HUES48 (cell line): ENCODE measurements at regions not wholly inside any gene's neighbourhood (a gene's known extent, or its start where the extent isn't known, plus 50 kb on each side); places are given as distances from the start of the nearest gene placed in this dataset.

ENCODE experiments used
- H3K27ac ChIP-seq: one replicate; pipeline ENCODE4 v1.7.0; 2013; ENCODE audit warnings: low read depth, low read length, inconsistent platforms
- H3K27me3 ChIP-seq: 2 replicates; pipeline ENCODE4 v1.6.1; 2013; ENCODE audit warnings: mild to moderate bottlenecking, low read length; ENCODE audit not compliant: control insufficient read depth, insufficient read depth
- H3K36me3 ChIP-seq: 2 replicates; pipeline ENCODE4 v1.6.1; 2013; ENCODE audit warnings: low read length; ENCODE audit not compliant: control insufficient read depth, insufficient read depth
- H3K4me1 ChIP-seq: 2 replicates; pipeline ENCODE4 v1.6.1; 2013; ENCODE audit warnings: mild to moderate bottlenecking, low read length; ENCODE audit not compliant: control insufficient read depth, insufficient read depth
- H3K4me3 ChIP-seq: 2 replicates; pipeline ENCODE4 v1.5.1; 2013; ENCODE audit warnings: mild to moderate bottlenecking, low read depth, low read length
- H3K9ac ChIP-seq: 2 replicates; pipeline ENCODE4 v1.6.1; 2013; ENCODE audit warnings: mild to moderate bottlenecking, low read depth, low read length, moderate library complexity
- H3K9me3 ChIP-seq: 2 replicates; pipeline ENCODE4 v1.6.1; 2013; ENCODE audit warnings: low read length; ENCODE audit not compliant: control insufficient read depth, insufficient read depth

DNA sequence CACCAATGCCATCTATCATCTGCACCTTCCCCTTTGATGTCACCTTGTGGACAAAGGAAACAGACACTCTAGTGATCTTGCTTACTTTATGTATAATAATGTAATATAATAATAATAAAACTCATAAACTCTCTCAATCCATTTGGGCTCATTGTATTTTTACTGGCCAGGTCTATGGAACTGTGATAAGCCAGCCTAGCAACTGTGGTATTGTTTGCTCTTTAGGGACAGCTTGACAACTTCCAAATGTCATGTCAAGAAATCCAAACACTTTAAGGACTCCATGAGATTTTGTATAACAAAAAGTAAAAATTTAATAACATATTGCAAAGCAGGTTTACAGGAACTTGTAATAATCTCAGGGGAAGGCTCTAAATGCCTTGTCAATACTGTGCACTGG, 1163.4 kb upstream of the TMPRSS15 start:
- no peaks in the 10 kb centered on the region for H3K9me3 ChIP-seq
- no peak overlapping the region for H3K9ac ChIP-seq
- no peak overlapping the region for H3K27ac ChIP-seq
- H3K27me3 ChIP-seq: no peaks in the 10 kb centered on the region
- H3K4me1 ChIP-seq: no peaks in the 10 kb centered on the region
- H3K36me3 ChIP-seq: no peaks in the 10 kb centered on the region
- H3K4me3 ChIP-seq: no peak overlapping the region

DNA sequence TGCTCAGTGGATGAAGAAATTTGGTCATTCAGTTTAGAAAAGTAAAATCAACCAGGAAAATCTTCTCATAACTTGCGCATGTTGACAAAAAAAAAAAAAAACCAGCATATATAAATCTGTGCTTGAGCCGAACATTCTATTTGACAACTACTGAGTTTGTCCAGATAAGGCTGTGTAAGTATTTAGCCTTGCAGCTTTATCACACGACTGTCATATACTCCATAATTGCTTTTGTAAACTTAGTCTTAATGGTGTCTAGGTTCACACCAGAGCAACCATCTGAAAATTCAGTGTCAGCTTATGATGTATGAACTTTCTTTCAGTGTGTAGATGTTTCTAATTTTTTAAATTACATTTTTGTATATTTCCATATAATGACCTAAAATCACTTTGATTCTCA, 1173.8 kb upstream of the TMPRSS15 start:
- no peaks in the 10 kb centered on the region for H3K4me1 ChIP-seq
- H3K4me3 ChIP-seq: no peak overlapping the region
- no peaks in the 10 kb centered on the region for H3K27me3 ChIP-seq
- H3K9ac ChIP-seq: no peak overlapping the region
- H3K27ac ChIP-seq: no peak overlapping the region
- H3K36me3 ChIP-seq: no peaks in the 10 kb centered on the region
- no peaks in the 10 kb centered on the region for H3K9me3 ChIP-seq

DNA sequence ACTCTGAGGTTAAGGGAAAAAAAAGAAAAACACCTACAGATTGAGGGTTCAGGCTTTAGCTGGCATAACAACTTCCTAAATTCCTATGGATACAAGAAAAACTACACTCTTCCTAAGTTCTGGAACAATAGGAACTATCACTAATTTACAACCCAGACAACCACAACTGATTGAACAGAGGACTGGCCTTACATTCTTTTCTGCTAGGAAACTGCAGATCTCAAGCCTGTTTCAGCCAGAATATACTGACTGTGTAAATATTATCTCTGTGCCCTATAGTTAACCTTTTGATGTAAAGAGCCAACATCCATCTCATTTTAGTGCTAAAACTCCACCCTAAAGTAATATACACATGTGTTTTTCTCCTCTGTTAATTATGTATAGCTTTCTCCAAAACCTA, 1186.5 kb upstream of the TMPRSS15 start:
- Histone ChIP-seq H3K4me1 (no peaks in the 10 kb centered on the region), H3K9me3 (no peaks in the 10 kb centered on the region), H3K36me3 (no peaks in the 10 kb centered on the region), H3K27me3 (no peaks in the 10 kb centered on the region), H3K27ac (no peak overlapping the region), H3K9ac (no peak overlapping the region), H3K4me3 (no peak overlapping the region)

DNA sequence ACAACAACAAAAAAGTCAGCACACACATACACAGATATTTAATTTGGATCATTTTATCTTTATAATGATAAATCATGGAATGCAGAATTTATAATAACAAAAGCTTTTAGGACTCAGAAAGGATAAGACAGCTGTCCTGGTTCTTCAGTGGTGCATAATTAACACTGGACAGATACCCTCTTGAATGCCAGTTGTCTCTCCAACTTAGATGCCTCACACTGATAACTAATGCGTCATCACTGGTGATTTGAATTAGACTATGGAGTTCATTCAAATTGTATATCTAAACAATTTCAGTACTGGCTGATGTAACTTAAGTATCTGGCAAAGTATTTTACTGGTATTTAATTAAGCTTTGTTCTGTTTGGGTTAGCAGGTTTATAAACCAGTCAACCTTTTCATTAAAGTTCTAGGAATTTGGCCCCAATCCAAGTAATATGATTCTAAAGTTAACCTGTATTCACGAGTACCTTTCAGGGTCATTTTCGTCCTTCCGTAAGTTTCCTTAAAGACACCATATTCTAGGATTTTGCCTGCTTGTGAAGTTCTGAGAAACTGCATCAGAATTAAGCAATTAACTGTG, 1199.5 kb upstream of the TMPRSS15 start:
- Histone ChIP-seq H3K9ac (no peak overlapping the region), H3K27ac (no peak overlapping the region), H3K36me3 (no peaks in the 10 kb centered on the region), H3K4me1 (peaks cover 36% of the 10 kb centered on the region), H3K4me3 (no peak overlapping the region), H3K27me3 (no peaks in the 10 kb centered on the region), H3K9me3 (peaks cover 7% of the 10 kb centered on the region; the same call in 1 of the 2 replicates)

DNA sequence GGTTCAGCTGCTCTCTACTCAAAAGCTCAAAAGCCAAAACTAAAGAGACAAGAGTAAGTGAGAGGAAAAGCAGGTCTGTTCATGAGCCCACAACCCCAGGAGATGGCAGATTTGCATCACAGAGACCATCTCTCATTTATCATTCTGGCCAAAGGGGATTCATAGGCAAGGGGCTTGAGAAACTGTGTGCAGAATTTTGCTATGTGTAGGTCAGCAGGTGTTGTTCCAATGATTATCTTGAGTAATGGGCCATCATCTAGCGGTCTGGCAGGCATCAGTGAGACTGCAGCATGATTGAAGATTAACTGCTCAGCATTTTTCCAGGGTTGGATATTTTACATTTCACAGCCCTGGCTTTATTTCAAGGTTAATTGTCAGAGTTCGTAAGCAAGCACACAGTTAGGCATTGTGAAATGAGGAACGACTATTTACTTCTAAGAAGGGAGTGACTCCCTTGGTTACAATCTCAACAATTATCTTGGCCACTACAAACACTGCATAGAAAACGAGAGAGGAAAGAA, 1204.6 kb upstream of the TMPRSS15 start:
- H3K9me3 ChIP-seq: no peaks in the 10 kb centered on the region
- no peaks in the 10 kb centered on the region for H3K36me3 ChIP-seq
- H3K4me3 ChIP-seq: no peak overlapping the region
- H3K27me3 ChIP-seq: no peaks in the 10 kb centered on the region
- no peak overlapping the region for H3K9ac ChIP-seq
- peak overlapping the region; percentile 12 for H3K27ac ChIP-seq
- H3K4me1 ChIP-seq: peaks cover 46% of the 10 kb centered on the region

DNA sequence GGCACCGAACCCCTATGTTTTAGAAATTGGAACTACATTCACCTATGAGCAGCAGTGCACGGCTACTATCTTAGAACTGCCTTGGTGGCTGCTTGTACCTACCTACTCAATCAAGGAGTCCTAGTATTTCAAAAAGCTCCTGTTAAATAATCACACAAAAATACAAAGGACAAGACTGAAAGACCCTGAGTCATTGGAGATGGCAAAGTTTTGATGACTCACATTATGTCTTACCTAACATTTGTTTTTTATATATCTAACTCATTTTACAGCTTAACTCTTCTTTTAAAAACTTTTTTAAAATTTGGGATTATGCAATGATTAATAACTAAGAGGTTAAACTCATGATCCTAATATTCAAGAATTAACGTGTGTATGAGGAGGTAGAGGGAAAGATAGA, 1206.0 kb upstream of the TMPRSS15 start:
- Histone ChIP-seq H3K9ac (no peak overlapping the region), H3K4me3 (no peak overlapping the region), H3K36me3 (no peaks in the 10 kb centered on the region), H3K4me1 (peaks cover 39% of the 10 kb centered on the region), H3K27me3 (no peaks in the 10 kb centered on the region), H3K9me3 (no peaks in the 10 kb centered on the region), H3K27ac (no peak overlapping the region)

DNA sequence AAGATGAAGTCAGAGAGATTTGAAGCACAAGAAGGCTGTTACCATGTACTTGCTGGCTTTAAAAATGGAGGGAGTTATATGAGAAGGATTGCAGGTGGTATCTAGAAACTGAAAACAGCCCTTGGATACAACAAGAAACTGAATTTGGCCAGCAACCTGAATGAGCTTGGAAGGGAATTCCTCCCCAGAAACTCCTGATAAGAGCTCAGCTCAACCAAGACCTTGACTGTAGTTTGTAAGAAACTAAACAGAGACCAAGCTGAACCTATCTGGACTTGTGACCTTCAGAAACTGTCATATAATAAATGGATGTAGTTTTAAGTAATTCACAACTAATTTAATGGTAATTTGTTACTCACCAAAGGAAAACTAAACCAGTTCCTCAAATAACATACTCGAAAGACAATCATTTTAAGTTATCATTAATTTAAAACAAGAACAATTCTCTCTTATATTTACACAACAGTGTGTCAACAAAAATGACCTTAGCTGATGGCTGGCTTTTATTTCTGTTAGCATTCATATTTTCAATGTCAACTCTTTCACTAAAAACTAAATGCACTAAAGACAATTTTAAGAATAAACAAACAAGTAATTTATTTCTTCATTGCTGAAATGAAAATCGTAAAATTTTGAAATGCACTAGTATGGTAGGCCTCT, 1218.4 kb upstream of the TMPRSS15 start:
- Histone ChIP-seq H3K9me3 (no peaks in the 10 kb centered on the region), H3K27me3 (no peaks in the 10 kb centered on the region), H3K27ac (no peak overlapping the region), H3K36me3 (no peaks in the 10 kb centered on the region), H3K9ac (no peak overlapping the region), H3K4me1 (no peaks in the 10 kb centered on the region), H3K4me3 (no peak overlapping the region)

DNA sequence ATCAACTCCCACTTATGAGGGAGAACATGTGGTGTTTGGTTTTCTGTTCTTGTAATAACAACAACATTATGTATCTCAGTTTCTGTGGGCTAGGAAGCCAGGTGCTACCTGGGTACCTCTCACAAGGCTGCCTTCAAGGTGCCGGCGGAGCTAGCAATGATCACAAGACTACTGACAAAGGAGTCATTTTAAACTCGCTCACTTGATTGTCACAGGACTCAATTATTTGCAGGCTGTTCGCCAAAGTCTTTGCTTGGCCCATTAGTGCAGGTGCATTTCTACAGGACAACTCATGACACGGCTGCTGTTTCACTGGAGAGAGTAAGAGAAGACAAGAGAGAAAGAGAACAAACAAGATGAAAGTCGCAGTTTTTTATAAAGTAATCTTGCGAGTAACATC, 1237.4 kb upstream of the TMPRSS15 start:
- Histone ChIP-seq H3K4me1 (no peaks in the 10 kb centered on the region), H3K36me3 (no peaks in the 10 kb centered on the region), H3K9ac (no peak overlapping the region), H3K27ac (no peak overlapping the region), H3K27me3 (no peaks in the 10 kb centered on the region), H3K9me3 (no peaks in the 10 kb centered on the region), H3K4me3 (no peak overlapping the region)

DNA sequence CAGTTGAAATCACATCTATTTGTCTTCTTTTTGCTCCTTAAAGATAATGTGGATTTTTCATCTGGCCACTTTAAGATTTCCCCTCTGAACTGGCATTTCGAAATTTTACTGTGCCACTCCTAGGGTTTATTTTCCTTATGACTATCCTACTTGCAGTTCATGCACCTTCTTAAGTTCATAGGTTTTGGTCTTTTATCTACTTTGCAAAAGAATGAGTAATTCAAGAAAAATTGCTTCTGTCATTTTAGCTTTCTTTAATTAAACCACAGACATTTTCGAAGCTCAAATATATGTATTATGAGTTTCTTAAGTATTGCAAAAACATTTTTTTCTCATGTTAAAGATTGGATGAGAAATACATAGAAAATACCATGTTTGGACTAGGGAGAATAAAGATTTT, 1244.8 kb upstream of the TMPRSS15 start:
- H3K36me3 ChIP-seq: no peaks in the 10 kb centered on the region
- no peak overlapping the region for H3K27ac ChIP-seq
- H3K27me3 ChIP-seq: no peaks in the 10 kb centered on the region
- H3K4me1 ChIP-seq: no peaks in the 10 kb centered on the region
- no peak overlapping the region for H3K9ac ChIP-seq
- H3K9me3 ChIP-seq: no peaks in the 10 kb centered on the region
- H3K4me3 ChIP-seq: no peak overlapping the region

DNA sequence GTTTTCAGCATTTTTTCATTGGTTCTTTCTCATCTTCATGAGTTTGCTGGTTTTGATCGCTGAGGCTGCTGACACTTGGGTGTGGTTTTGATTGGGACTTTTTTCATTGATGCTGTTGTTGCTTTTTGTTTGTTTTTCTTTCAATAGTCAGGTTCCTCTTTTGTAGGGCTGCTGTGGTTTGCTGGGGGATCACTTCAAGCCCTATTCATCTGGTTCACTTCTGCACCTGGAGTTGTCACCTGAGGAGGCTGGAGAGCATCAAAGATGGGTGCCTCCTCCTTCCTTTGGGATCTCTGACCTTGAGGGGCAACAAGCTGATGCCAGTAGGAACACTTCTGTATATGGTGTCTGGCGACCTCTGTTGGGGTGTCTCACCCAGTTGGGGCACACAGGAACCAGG, 1279.9 kb upstream of the TMPRSS15 start:
- Histone ChIP-seq H3K27ac (no peak overlapping the region), H3K9me3 (no peaks in the 10 kb centered on the region), H3K4me1 (no peaks in the 10 kb centered on the region; the same call in 1 of the 2 replicates), H3K36me3 (no peaks in the 10 kb centered on the region), H3K4me3 (no peak overlapping the region), H3K9ac (no peak overlapping the region), H3K27me3 (no peaks in the 10 kb centered on the region)

DNA sequence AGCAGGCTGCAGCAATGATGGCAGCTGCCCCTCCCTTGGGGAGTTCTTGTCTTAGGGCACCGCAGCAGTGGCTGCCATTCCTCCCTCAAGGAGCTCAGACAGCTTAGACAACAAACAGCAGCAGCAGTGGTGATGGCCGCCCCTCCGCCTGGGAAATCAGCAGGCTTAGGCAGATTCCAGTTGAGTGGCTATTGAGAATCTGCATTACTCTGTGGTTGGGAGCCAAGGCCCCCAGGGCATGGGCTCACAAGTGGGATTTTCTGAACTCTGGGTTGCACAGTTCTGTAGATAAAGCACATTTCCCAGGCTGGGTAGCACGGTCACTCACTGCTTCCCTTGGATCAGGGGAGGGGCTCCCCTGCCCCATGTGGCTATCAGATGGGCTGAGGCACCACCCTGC, 1280.7 kb upstream of the TMPRSS15 start:
- no peaks in the 10 kb centered on the region for H3K27me3 ChIP-seq
- H3K4me3 ChIP-seq: no peak overlapping the region
- no peaks in the 10 kb centered on the region for H3K9me3 ChIP-seq
- no peak overlapping the region for H3K27ac ChIP-seq
- H3K4me1 ChIP-seq: no peaks in the 10 kb centered on the region; the same call in 1 of the 2 replicates
- no peak overlapping the region for H3K9ac ChIP-seq
- H3K36me3 ChIP-seq: no peaks in the 10 kb centered on the region
